SK-N-SH (cell line): ENCODE measurements at regions not wholly inside any gene's neighbourhood (a gene's known extent, or its start where the extent isn't known, plus 50 kb on each side); places are given as distances from the start of the nearest gene placed in this dataset.
A peak's percentile ranks its signal among the peaks of the same experiment; 100 is the strongest.

Experiments
- CTCF ChIA-PET: fragments of 300-600, 350-600 bp; formaldehyde crosslinking; extraction: SDS; loops from one replicate; lab custom pipeline; 2021; lab: Yijun Ruan, JAX
- POLR2A ChIA-PET: fragments of 350-600 bp; sonication (Branson Sonifier 250); formaldehyde crosslinking; extraction: SDS; loops from one replicate; lab custom pipeline; 2020; ENCODE audit warnings: antibody characterized with exemption, inconsistent platforms; lab: Yijun Ruan, JAX
- DNase-seq: peaks from one replicate; pipeline ENCODE4 v3.0.0; 2012
- H2AFZ ChIP-seq: fragments of 200-600 bp; sonication (generic); 2 replicates; pipeline ENCODE4 v1.8.1; 2016; ENCODE audit warnings: antibody characterized with exemption, mild to moderate bottlenecking, low read depth
- H3F3A ChIP-seq: fragments of 200-600 bp; sonication (generic); replicated peaks from 2 replicates; pipeline ENCODE3; 2016; ENCODE audit warnings: antibody characterized with exemption, mild to moderate bottlenecking; ENCODE audit not compliant: insufficient read depth
- H3K27ac ChIP-seq, 2 experiments: fragments of 200-500 bp in 1 of 2; fragments of 200-600 bp in 1 of 2; sonication (Bioruptor generic) in 1 of 2; sonication (generic), shearing (Covaris generic) in 1 of 2; 2 replicates each; pipeline versions ENCODE4 v1.5.1 to v1.6.1; 2014 to 2016; ENCODE audit warnings: low read depth in 2 of 2, inconsistent platforms in 1 of 2, low read length in 1 of 2, mild to moderate bottlenecking in 1 of 2, mixed read lengths in 1 of 2
- H3K27me3 ChIP-seq: fragments of 200-600 bp; sonication (generic), shearing (Covaris generic); 2 replicates; pipeline ENCODE4 v1.6.1; 2016; ENCODE audit warnings: mixed run types; ENCODE audit not compliant: insufficient read depth
- H3K36me3 ChIP-seq, 2 experiments: fragments of 200-500 bp in 1 of 2; fragments of 200-600 bp in 1 of 2; sonication (Bioruptor generic) in 1 of 2; sonication (generic) in 1 of 2; replicated peaks in 1 of 2; 2 replicates each; pipeline versions ENCODE3 to v1.5.1; 2014 to 2016; ENCODE audit warnings: low read length in 1 of 2, mild to moderate bottlenecking in 1 of 2; ENCODE audit not compliant: insufficient read depth in 2 of 2, control insufficient read depth in 1 of 2
- H3K4me1 ChIP-seq, 2 experiments: fragments of 200-500 bp in 1 of 2; fragments of 200-600 bp in 1 of 2; sonication (Bioruptor generic) in 1 of 2; sonication (generic), shearing (Covaris generic) in 1 of 2; 2 replicates each; pipeline versions ENCODE4 v1.5.1 to v1.6.1; 2014 to 2016; ENCODE audit warnings: low read depth in 1 of 2, low read length in 1 of 2, mixed run types in 1 of 2; ENCODE audit not compliant: insufficient read depth in 2 of 2, control insufficient read depth in 1 of 2
- H3K4me2 ChIP-seq: fragments of 200-600 bp; sonication (generic), shearing (Covaris generic); 2 replicates; pipeline ENCODE4 v1.6.1; 2017; ENCODE audit warnings: mixed run types
- H3K4me3 ChIP-seq, 2 experiments: fragments of 200-500 bp in 1 of 2; fragments of 200-600 bp in 1 of 2; sonication (Bioruptor generic) in 1 of 2; sonication (generic), shearing (Covaris generic) in 1 of 2; 2 replicates each; pipeline versions ENCODE4 v1.5.1 to v1.8.1; 2014 to 2016; ENCODE audit warnings: low read depth in 2 of 2, inconsistent platforms in 1 of 2, low read length in 1 of 2, mild to moderate bottlenecking in 1 of 2, mixed read lengths in 1 of 2, moderate library complexity in 1 of 2
- H3K79me2 ChIP-seq: fragments of 200-600 bp; sonication (generic); 2 replicates; pipeline ENCODE4 v1.8.1; 2017; ENCODE audit warnings: mild to moderate bottlenecking; ENCODE audit not compliant: insufficient read depth
- H3K9ac ChIP-seq: fragments of 200-600 bp; sonication (generic); 2 replicates; pipeline ENCODE4 v1.6.1; 2017; ENCODE audit warnings: mixed run types
- H3K9me2 ChIP-seq: fragments of 200-600 bp; sonication (generic); 2 replicates; pipeline ENCODE4 v1.6.1; 2017; ENCODE audit warnings: mixed run types
- H3K9me3 ChIP-seq: fragments of 200-600 bp; sonication (generic); 2 replicates; pipeline ENCODE4 v1.6.1; 2017; ENCODE audit warnings: mixed run types, mild to moderate bottlenecking, moderate library complexity
- H4K20me1 ChIP-seq: fragments of 200-600 bp; sonication (generic); 2 replicates; pipeline ENCODE4 v1.6.1; 2017; ENCODE audit warnings: mild to moderate bottlenecking, mixed run types; ENCODE audit not compliant: insufficient read depth
- EP300 ChIP-seq, 2 experiments: IDR thresholded peaks; 2 replicates each; pipeline versions ENCODE4 v1.4.0 to v1.6.1; 2012; ENCODE audit warnings: borderline replicate concordance in 1 of 2, low read depth in 1 of 2, low read length in 1 of 2
- FOSL2 ChIP-seq: IDR thresholded peaks from 2 replicates; pipeline ENCODE4 v1.4.0; 2012; ENCODE audit warnings: low read depth, mild to moderate bottlenecking, moderate library complexity, borderline replicate concordance
- FOXM1 ChIP-seq: IDR thresholded peaks from 2 replicates; pipeline ENCODE4 v1.4.0; 2012; ENCODE audit warnings: low read depth, mild to moderate bottlenecking
- GABPA ChIP-seq: IDR thresholded peaks from 2 replicates; pipeline ENCODE4 v1.4.0; 2012; ENCODE audit warnings: low read depth, mild to moderate bottlenecking
- JUND ChIP-seq: IDR thresholded peaks from 2 replicates; pipeline ENCODE4 v1.4.0; 2012
- MXI1 ChIP-seq: IDR thresholded peaks from 2 replicates; pipeline ENCODE4 v1.6.1; 2012; ENCODE audit warnings: mild to moderate bottlenecking, low read depth, low read length, improper control_type of control experiment
- NFIC ChIP-seq: IDR thresholded peaks from 2 replicates; pipeline ENCODE4 v1.4.0; 2012; ENCODE audit warnings: borderline replicate concordance
- PBX3 ChIP-seq: IDR thresholded peaks from 2 replicates; pipeline ENCODE4; 2012
- POLR2AphosphoS5 ChIP-seq: IDR thresholded peaks from 2 replicates; pipeline ENCODE4 v1.6.1; 2012; ENCODE audit warnings: low read depth, low read length
- RAD21 ChIP-seq: IDR thresholded peaks from 2 replicates; pipeline ENCODE4 v1.6.1; 2012; ENCODE audit warnings: mild to moderate bottlenecking, low read length
- RFX5 ChIP-seq: IDR thresholded peaks from 2 replicates; pipeline ENCODE4 v1.6.1; 2012; ENCODE audit warnings: mild to moderate bottlenecking, improper control_type of control experiment, low read length
- RXRA ChIP-seq: IDR thresholded peaks from 2 replicates; pipeline ENCODE4 v1.4.0; 2012; ENCODE audit warnings: low read depth, mild to moderate bottlenecking, borderline replicate concordance
- SIN3A ChIP-seq: IDR thresholded peaks from 2 replicates; pipeline ENCODE4 v1.6.1; 2012; ENCODE audit warnings: low read depth, mild to moderate bottlenecking, low read length, moderate library complexity, borderline replicate concordance
- SMC3 ChIP-seq: IDR thresholded peaks from 2 replicates; pipeline ENCODE4 v1.6.1; 2012; ENCODE audit warnings: low read depth, low read length, improper control_type of control experiment
- TAF1 ChIP-seq: IDR thresholded peaks from 2 replicates; pipeline ENCODE4 v1.6.1; 2012; ENCODE audit warnings: low read depth, mild to moderate bottlenecking, low read length, moderate library complexity, borderline replicate concordance
- TEAD4 ChIP-seq: IDR thresholded peaks from 2 replicates; pipeline ENCODE4 v1.4.0; 2012; ENCODE audit warnings: mild to moderate bottlenecking, borderline replicate concordance; ENCODE audit not compliant: insufficient read depth
- USF1 ChIP-seq: IDR thresholded peaks from 2 replicates; pipeline ENCODE4 v1.4.0; 2012; ENCODE audit warnings: low read depth, borderline replicate concordance
- WGBS: methylation state at CpG from one replicate; pipeline ENCODE4 v1.1.6; 2017; ENCODE audit warnings: low lambda C conversion rate; 5-methylcytosine and 5-hydroxymethylcytosine counted together
- TF ChIP-seq, protein P1 (sequence below): fragments of 200-600 bp; sonication (generic); IDR thresholded peaks from 2 replicates; pipeline ENCODE4 v1.6.1; 2017; ENCODE audit warnings: antibody characterized with exemption, mild to moderate bottlenecking, moderate library complexity
- TF ChIP-seq, protein P2 (sequence below): fragments of 150-350 bp; IDR thresholded peaks from 2 replicates; pipeline ENCODE4 v1.6.1; 2016; ENCODE audit warnings: mild to moderate bottlenecking, low read depth, low read length
- TF ChIP-seq, protein P3 (sequence below): IDR thresholded peaks from 2 replicates; pipeline ENCODE4 v1.4.0; 2012; ENCODE audit warnings: low read depth, borderline replicate concordance

DNA sequence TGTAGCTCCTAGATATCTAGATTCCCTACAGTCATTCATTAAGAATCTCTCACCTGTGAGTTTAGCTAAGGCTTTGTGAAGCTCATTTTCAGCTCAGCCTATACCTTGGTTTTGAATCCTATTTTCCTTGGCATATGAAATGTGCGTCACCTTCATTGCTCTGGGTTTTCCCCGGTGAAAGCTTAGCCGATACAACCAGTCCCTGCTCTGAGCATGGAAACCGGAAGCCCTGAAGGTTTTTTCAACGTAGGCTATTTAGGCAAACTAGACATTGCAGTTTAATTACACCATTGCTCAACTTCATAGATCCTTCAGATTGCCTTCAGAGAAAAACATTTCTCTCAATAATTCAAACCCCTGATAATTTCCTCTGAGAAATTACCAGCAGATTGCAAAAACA is 206.8 kb upstream of the TPRG1 start:
- Histone ChIP-seq H3K4me3 (no peak overlapping the region), H3F3A (no peaks in the 10 kb centered on the region), H4K20me1 (no peaks in the 10 kb centered on the region), H3K9me2 (no peaks in the 10 kb centered on the region), H3K27me3 (no peaks in the 10 kb centered on the region), H3K9ac (no peak overlapping the region), H3K4me2 (no peak overlapping the region), H3K4me1 (peaks cover 0 to 5% of the 10 kb centered on the region in 2 experiments; a peak in 1 of 4 replicates), H3K27ac (peak overlapping the region in 1 of 2 experiments; percentile 67; a peak in 2 of 4 replicates), H3K36me3 (no peaks in the 10 kb centered on the region), H3K9me3 (no peaks in the 10 kb centered on the region), H2AFZ (peak overlapping the region; percentile 26; the same call in 1 of the 2 replicates), H3K79me2 (no peaks in the 10 kb centered on the region)
- CTCF ChIA-PET = interaction anchor here (1.7 kb wide), 1 partner anchor 10 kb away, joined by 6 read pairs; no protein-coding TSS in a partner anchor
- TF ChIP-seq RAD21 (no peak), TAF1 (no peak), MXI1 (no peak), EP300 (IDR thresholded peaks at IDR 0.05; ENCODE audit: borderline replicate concordance in 1 of 2, low read depth in 1 of 2, low read length in 1 of 2) (no peak), RXRA (no peak), SMC3 (no peak), POLR2AphosphoS5 (no peak), TEAD4 (no peak), JUND (no peak), USF1 (no peak), PBX3 (no peak), NFIC (no peak), SIN3A (no peak), GABPA (no peak), FOSL2 (no peak), FOXM1 (no peak), RFX5 (no peak)
- TF ChIP-seq, protein P1, sequence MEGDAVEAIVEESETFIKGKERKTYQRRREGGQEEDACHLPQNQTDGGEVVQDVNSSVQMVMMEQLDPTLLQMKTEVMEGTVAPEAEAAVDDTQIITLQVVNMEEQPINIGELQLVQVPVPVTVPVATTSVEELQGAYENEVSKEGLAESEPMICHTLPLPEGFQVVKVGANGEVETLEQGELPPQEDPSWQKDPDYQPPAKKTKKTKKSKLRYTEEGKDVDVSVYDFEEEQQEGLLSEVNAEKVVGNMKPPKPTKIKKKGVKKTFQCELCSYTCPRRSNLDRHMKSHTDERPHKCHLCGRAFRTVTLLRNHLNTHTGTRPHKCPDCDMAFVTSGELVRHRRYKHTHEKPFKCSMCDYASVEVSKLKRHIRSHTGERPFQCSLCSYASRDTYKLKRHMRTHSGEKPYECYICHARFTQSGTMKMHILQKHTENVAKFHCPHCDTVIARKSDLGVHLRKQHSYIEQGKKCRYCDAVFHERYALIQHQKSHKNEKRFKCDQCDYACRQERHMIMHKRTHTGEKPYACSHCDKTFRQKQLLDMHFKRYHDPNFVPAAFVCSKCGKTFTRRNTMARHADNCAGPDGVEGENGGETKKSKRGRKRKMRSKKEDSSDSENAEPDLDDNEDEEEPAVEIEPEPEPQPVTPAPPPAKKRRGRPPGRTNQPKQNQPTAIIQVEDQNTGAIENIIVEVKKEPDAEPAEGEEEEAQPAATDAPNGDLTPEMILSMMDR = no peak
- TF ChIP-seq, protein P2, sequence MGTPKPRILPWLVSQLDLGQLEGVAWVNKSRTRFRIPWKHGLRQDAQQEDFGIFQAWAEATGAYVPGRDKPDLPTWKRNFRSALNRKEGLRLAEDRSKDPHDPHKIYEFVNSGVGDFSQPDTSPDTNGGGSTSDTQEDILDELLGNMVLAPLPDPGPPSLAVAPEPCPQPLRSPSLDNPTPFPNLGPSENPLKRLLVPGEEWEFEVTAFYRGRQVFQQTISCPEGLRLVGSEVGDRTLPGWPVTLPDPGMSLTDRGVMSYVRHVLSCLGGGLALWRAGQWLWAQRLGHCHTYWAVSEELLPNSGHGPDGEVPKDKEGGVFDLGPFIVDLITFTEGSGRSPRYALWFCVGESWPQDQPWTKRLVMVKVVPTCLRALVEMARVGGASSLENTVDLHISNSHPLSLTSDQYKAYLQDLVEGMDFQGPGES = no peak
- TF ChIP-seq, protein P3, sequence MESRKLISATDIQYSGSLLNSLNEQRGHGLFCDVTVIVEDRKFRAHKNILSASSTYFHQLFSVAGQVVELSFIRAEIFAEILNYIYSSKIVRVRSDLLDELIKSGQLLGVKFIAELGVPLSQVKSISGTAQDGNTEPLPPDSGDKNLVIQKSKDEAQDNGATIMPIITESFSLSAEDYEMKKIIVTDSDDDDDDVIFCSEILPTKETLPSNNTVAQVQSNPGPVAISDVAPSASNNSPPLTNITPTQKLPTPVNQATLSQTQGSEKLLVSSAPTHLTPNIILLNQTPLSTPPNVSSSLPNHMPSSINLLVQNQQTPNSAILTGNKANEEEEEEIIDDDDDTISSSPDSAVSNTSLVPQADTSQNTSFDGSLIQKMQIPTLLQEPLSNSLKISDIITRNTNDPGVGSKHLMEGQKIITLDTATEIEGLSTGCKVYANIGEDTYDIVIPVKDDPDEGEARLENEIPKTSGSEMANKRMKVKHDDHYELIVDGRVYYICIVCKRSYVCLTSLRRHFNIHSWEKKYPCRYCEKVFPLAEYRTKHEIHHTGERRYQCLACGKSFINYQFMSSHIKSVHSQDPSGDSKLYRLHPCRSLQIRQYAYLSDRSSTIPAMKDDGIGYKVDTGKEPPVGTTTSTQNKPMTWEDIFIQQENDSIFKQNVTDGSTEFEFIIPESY = no peak
- WGBS = 41% methylated on average over 5 of the region's 5 CpGs
- DNase-seq = no peak
- POLR2A ChIA-PET = no interaction called here
